H7 (cell line): ENCODE measurements at regions not wholly inside any gene's neighbourhood (a gene's known extent, or its start where the extent isn't known, plus 50 kb on each side); places are given as distances from the start of the nearest gene placed in this dataset.

Experiments used
- DNase-seq: peaks from one replicate; pipeline ENCODE4 v3.0.0; 2012
- H3K27me3 ChIP-seq: 2 replicates; pipeline ENCODE4 v1.6.0; 2011; ENCODE audit warnings: mild to moderate bottlenecking, low read length; ENCODE audit not compliant: control insufficient read depth, insufficient read depth
- H3K36me3 ChIP-seq: replicated peaks from 2 replicates; pipeline ENCODE4 v1.5.1; 2011; ENCODE audit warnings: low read length; ENCODE audit not compliant: control insufficient read depth, insufficient read depth
- H3K4me3 ChIP-seq: 2 replicates; pipeline ENCODE4 v1.5.1; 2011; ENCODE audit warnings: low read depth, mild to moderate bottlenecking, control low read depth, low read length, moderate library complexity; ENCODE audit not compliant: insufficient read depth

DNA sequence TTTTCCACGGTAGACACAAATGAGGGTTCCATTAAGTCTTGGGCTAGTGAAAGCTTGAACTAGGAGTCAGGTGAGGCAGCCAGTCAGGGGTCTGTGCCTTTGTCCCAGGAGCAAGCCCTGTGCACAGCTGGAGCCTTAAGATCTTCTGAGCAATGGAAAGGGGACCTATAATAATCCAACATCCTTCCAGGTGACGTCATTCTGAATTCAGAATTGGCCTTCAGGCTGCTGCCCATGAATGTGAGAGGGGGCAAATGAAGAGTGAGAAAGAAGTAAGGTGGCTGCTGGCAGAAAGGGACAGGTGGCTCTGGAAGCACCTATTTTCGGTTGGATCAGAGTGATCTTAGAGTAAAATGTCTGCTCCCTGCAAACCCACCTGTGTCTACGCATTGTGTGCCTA lies 488.1 kb upstream of the CDH5 start:
- H3K27me3 ChIP-seq, result no peaks in the 10 kb centered on the region
- no peak overlapping the region for H3K4me3 ChIP-seq
- no peaks in the 10 kb centered on the region for H3K36me3 ChIP-seq
- no peak for DNase-seq

DNA sequence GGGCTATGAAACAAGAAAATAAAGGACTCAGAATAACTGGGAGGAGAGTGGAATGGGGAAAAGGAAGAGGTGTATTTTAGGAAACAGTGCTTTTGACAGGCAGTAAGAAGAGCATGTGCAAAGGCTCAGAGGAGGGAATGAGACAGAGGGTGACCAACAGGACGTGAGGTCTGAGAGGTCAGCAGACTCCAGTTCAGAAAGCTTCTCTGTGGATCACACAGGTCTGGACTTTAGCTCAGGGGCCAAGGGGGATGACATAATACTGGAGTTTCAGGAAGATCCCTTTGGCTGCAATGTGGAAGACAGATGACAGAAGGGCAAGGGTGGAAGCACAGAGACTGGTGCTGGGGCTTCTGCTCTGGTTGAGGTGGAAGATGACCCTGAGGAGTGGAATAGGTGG lies 489.9 kb upstream of the CDH5 start:
- no peak overlapping the region for H3K4me3 ChIP-seq
- DNase-seq, result no peak
- no peaks in the 10 kb centered on the region for H3K36me3 ChIP-seq
- H3K27me3 ChIP-seq, result no peaks in the 10 kb centered on the region

DNA sequence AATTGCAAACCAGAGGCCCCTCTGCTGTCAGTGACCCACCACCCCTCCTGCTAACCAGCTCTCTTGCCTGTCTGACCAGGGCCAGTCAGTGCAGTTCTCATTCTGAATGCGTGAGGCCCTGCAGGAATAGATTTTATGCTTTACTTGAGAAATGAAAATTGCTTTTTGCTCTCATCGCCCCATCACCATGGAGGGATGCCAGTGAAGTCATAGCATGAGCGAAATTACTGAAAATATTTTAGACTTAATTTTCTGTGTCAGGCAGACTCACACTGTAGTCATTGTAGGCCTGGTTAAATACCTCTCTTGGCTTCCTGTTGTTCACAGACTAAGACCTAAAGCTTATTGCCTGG lies 490.5 kb upstream of the CDH5 start:
- DNase-seq, result no peak
- Histone ChIP-seq H3K27me3 (no peaks in the 10 kb centered on the region), H3K4me3 (no peak overlapping the region)

DNA sequence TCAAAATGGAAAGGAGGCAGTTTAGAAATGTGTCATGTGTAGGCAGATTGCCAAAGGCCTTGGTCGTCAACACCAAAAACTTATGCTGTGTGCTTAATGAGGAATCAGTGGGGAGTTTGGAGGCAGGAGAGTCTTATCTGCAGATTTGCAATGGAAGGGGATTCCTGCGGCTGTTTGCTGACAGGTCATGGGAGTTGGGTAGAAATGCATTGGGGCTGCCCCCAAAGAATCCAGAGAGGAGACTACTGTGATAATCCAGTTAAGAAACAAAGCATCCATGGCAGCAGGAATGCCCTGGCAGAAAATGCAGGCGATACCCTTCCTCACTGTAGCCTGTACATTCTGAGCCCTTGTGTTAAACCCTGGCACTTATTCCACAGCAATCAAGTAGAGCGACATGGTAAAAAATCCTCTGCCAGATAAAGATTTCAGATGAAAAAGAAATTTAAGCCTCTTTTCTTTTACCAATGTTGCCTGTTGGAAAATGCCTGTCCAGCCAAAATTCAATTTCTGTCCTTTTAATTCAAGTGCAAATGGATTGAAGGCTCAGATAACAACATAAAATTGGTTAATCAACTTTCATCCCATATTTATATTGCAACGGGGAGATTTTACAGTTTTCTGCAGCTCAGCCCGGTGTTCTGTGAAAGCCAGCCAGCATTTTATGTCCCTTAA lies 491.0 kb upstream of the CDH5 start:
- Histone ChIP-seq H3K36me3 (no peaks in the 10 kb centered on the region), H3K27me3 (no peaks in the 10 kb centered on the region), H3K4me3 (no peak overlapping the region)
- DNase-seq, result no peak

More for the DNA sequence above, 490.5 kb upstream of the CDH5 start:
- no peaks in the 10 kb centered on the region for H3K36me3 ChIP-seq

DNA sequence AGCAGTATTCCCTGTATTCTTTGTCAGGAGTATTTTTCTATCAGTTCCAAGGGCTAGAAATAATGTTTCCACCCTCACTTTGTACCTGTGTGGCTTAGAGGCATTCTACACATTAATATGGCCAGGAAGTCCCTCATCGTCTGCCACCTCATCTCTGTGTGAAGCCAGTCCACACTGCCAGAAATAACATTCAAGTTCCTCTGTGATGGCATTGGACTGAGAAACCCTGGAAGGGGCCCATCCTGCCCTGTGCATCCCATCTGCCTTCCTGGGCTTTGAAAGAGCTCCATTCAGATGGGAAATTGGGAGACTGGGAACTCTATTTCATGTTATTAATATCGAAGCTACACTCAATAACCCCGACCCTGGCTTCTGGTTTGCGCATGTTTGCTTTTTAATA lies 497.2 kb upstream of the CDH5 start:
- Histone ChIP-seq H3K4me3 (no peak overlapping the region), H3K27me3 (no peaks in the 10 kb centered on the region), H3K36me3 (no peaks in the 10 kb centered on the region)
- DNase-seq, result no peak

DNA sequence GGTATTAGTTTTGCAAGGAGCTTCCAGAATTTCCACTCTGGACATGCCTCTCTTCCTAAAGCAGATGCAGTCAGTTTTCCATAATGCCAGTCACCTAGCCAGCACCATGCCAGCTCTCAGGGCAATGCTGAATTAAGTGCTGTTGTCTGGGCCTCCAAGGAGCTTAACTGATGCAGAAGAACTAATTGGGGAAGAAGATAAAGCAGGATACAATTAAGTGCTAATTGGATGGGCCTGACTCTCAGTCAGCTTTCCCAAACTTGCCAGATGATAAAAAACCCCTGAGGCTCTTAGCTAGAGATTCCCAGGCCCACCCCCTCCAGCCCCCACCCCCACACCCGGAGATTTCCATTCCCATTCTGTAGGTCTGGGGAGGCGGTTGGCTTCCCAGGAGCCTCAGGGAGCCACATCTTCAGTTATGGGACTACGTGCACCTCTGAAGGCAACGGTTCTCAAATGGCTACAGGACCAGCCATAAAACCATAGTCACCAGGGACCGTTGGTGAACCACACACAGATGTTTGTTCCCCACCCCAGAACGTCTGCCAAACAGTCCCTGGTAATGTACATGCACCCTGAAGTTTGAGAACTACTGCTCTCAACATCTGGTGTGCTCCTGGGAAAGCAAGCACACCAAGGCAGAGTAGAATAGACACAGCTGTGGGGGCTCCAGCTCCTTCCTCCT lies 499.1 kb upstream of the CDH5 start:
- Histone ChIP-seq H3K36me3 (no peaks in the 10 kb centered on the region), H3K27me3 (no peaks in the 10 kb centered on the region), H3K4me3 (no peak overlapping the region)
- DNase-seq, result no peak

DNA sequence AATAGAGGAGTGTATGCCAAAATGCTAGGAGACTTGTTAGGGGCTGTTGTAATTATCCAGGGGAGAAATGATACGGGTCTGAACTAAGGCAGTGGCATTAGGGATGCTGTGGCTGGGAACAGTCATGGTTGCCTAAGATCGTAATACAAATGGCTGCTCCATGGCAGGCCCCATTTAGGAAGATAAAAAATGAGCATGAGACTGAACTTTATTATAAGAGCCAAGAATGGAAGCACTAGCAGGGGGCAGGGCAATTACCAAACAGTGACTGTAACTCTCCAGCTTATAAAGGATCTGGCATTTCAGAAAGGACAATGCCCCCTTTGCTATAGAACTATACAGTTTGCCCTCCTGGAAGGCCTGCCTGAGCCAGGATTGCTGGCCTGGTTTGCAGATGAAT lies 503.3 kb upstream of the CDH5 start:
- H3K27me3 ChIP-seq, result no peaks in the 10 kb centered on the region

DNA sequence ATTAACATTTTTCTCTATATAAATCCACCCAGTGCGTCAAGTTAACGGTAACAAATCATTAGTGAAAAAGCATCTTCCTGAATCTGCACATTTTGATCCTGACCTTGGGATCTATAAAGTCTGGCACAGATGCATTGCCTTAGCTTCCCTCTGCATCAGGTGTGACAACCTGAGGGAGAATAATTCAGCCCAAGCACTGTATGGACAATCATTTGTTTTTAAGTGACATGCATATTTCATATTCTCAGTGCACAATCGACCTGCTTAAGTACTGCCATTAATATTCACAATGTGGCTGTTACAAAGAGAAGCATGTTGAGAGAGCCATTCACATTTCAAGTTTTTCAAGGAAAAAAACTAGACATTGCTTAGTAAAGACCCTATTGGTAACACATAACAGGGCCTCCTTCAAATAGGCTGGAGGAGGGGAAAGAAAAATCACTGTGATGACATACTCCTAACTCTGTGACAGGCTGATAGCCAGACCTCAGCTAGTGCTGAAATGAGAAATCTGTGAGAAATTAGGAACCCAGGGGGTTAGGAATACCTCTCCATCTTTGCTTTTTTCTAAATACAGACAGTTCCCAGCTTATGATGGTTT lies 505.3 kb upstream of the CDH5 start:
- H3K27me3 ChIP-seq, result no peaks in the 10 kb centered on the region
- no peak overlapping the region for H3K4me3 ChIP-seq
- DNase-seq, result no peak
- no peaks in the 10 kb centered on the region for H3K36me3 ChIP-seq

More for the DNA sequence above, 503.3 kb upstream of the CDH5 start:
- Histone ChIP-seq H3K4me3 (no peak overlapping the region), H3K36me3 (no peaks in the 10 kb centered on the region)
- DNase-seq, result no peak

DNA sequence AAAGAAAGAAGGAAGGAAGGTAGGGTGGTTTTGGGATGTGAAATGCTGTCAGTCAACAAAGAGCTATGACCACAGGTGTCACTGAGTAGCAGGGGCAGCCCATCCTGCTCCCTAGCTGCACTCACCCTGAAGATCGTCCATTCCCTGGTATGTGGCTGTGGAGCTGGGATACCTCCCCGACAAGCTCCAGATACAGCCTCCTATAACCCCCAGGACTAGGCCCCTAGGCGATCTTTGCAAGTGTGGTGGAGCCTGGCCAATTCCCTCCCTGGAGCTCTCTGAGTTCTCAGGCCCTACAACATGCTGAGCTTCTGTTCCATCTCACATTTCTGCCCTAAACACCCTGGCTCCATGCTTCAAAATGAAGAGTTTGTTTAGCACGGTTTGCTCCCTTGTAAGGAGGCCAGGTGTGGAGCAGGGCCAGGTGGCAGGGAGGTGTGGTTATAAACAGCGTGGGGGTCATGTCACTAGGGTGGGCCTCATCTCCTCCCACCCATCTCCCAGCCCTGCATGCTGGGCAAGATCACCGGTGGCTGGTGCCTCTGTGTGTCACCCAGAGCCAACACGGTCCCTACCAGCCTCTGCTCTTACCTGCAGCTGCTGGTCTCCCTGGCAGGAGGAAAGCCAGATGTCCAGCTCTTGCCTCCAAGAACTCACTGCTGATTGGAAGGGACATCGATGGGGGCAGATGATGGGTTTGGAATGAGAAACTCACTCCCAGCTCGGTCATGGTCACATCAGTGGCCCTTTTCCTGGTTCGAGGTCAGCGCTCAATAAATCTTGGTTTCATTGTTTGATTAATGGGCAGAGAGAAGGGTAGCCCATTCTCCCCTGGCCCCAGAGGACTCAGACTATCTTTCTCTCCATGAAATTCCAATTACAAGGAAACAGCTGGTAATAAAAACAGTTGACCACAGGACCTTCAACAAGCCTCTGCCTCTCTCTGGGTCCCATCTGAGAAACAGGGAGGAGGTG lies 511.0 kb upstream of the CDH5 start:
- DNase-seq, result no peak
- Histone ChIP-seq H3K36me3 (no peaks in the 10 kb centered on the region), H3K27me3 (no peaks in the 10 kb centered on the region), H3K4me3 (no peak overlapping the region)

DNA sequence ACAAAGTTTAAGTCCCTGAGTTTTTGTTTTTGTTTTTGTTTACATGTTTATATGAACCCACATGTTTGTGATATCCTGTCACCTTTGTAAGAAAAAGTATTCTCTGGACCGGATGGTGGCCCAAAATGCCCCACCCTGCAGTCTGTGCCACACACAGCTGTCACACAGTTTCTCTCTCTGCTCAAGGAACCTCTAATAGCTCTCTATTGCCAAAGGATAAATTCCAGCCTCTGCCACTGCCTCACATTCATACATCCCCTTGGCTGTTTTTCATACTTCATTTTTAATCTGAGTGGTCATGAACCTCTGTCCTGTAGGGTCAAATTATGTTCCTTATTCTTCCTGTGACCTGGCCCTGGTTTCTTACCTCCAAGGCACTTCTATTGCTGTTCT lies 520.3 kb upstream of the CDH5 start:
- H3K36me3 ChIP-seq, result no peaks in the 10 kb centered on the region
- H3K27me3 ChIP-seq, result no peaks in the 10 kb centered on the region
- no peak for DNase-seq
- no peak overlapping the region for H3K4me3 ChIP-seq

DNA sequence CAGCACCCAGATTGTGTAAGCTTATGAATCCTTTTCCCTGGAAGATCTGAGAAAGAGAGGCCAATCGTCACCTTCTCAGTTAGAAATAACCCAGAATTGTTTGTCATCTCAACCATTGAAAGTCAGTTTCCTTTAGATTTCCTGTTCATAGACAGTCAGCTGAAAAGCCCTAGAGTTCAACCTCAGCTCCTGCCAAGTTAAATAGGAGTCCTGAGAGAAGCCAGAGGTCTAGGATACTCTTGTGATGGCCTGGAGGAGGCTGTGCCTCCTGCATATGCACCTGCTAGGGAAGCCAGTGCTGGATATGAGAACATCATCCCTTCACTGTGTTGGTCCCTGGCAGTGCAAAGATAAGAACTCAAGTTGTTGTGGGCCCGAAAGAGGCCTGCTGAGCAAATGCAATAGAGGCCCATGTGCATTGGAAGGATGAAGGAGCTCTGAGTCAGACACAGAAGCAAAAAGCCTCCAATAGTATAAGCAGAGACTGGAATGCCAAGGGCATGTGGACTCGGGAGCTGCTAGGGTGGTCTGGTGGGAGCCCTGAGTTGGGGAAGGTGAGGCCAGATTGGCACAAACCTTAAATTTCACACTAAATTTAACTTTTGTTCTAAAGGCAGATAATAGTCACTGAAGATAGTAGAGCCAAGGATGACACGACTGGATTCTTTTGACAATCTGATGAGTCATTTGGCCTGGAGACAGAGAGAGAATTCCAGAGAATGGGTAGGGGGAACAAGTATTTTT lies 520.9 kb upstream of the CDH5 start:
- DNase-seq, result no peak
- H3K27me3 ChIP-seq, result no peaks in the 10 kb centered on the region
- no peaks in the 10 kb centered on the region for H3K36me3 ChIP-seq
- H3K4me3 ChIP-seq, result no peak overlapping the region

DNA sequence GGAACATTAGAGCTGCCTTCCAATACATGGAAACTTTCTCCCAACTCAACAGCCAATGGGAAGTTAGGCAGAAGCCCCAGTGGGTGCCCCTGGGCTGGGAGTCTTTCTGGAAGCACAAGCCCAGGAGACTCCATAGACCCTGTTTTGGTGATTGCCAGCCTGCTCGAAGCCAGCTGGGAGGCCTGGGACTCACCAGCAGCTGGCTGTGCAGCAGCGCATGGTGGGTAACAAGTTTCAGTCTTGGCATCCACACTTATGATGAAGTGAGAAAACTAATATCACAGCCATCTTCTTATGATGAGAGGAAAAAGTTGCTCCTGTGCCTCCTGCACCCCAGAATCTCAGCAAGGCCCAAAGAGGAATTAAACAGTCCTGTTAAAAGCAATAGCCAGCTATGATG lies 522.5 kb upstream of the CDH5 start:
- DNase-seq, result no peak
- Histone ChIP-seq H3K27me3 (no peaks in the 10 kb centered on the region), H3K36me3 (no peaks in the 10 kb centered on the region), H3K4me3 (no peak overlapping the region)

DNA sequence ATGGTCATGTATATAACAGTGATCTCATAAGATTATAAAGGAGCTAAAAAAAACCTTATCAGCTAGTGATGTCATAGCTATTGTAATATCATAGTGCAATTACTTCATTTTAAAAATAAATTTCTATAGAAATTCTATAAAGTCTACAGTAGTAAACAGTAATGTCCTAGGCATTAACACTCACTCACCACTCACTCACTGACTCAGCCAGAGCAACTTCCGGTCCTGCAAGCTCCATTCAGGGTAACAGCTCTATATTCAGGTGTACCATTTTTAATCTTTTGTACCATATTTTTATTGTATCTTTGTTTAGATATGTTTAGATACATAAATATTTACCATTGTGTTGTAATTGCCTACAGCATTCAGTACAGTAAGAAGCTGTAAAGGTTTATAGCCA lies 524.4 kb upstream of the CDH5 start:
- Histone ChIP-seq H3K4me3 (no peak overlapping the region), H3K36me3 (no peaks in the 10 kb centered on the region), H3K27me3 (no peaks in the 10 kb centered on the region)
- no peak for DNase-seq

DNA sequence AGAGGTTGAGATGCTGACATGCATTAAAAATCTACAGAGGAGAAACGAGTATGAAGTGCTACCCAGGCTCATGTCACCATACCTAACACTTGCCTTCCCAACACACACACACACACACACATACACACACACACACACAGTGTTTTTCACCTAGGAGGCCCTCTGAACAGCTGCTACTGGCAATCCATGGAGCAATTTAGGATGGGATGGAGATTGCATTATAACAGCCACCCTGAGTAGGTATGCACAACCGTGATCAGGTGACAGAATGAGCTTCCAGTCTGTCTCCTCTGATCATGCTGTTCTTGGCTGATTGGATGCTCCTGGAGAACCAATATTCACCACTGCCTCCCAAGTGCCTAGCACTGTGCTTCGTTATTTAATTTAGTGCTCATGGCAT lies 528.5 kb upstream of the CDH5 start:
- Histone ChIP-seq H3K36me3 (no peaks in the 10 kb centered on the region), H3K27me3 (no peaks in the 10 kb centered on the region), H3K4me3 (no peak overlapping the region)
- DNase-seq, result no peak
